ENCODE measurements at regions not wholly inside any gene's neighbourhood (a gene's known extent, or its start where the extent isn't known, plus 50 kb on each side); places are given as distances from the start of the nearest gene placed in this dataset.

- no peak for DNase-seq (ENCODE audit: low read depth)
These were observed 309.3 kb downstream of the CASP12 start for GRCh38 chr11:104588970-104589369.

- DNase-seq (ENCODE audit: low read depth): no peak
These were observed 309.8 kb downstream of the CASP12 start for GRCh38 chr11:104588446-104588845.

DNA sequence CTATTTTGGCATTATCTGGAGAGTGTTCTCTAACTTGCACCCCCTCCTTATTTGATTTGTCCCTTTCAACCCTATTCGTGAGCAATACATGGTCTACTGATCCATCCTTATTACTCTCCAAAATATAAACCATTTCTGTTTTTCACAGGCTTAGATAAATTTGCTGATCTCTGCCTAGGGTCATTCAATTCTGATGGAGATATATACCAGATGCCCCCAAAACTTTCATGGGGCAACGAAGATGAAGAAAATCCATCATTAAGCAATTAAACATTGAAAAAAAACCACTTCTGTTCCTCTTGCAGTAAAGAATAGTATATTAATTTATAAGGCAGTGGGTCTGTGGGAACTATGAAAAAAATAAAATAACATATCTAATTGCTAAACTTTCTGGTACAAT is 313.4 kb downstream of the CASP12 start:
- DNase-seq (ENCODE audit: low read depth): no peak

- no peak for DNase-seq (ENCODE audit: low read depth)
These were observed 314.4 kb downstream of the CASP12 start for GRCh38 chr11:104583857-104584256.

GRCh38 chr11:104582431-104582830 is 315.8 kb downstream of the CASP12 start:
- no peak for DNase-seq (ENCODE audit: low read depth)

- DNase-seq (ENCODE audit: low read depth): no peak
These were observed 316.8 kb downstream of the CASP12 start for GRCh38 chr11:104581246-104581980.

- no peak for DNase-seq (ENCODE audit: low read depth)
These were observed 324.7 kb downstream of the CASP12 start for GRCh38 chr11:104573441-104573990.

GRCh38 chr11:104572279-104572678 is 326.0 kb downstream of the CASP12 start:
- no peak for DNase-seq (ENCODE audit: low read depth)

GRCh38 chr11:104570078-104570701 is 328.1 kb downstream of the CASP12 start:
- DNase-seq (ENCODE audit: low read depth): no peak

- no peak for DNase-seq (ENCODE audit: low read depth)
These were observed 332.7 kb downstream of the CASP12 start for GRCh38 chr11:104565583-104565961.

DNA sequence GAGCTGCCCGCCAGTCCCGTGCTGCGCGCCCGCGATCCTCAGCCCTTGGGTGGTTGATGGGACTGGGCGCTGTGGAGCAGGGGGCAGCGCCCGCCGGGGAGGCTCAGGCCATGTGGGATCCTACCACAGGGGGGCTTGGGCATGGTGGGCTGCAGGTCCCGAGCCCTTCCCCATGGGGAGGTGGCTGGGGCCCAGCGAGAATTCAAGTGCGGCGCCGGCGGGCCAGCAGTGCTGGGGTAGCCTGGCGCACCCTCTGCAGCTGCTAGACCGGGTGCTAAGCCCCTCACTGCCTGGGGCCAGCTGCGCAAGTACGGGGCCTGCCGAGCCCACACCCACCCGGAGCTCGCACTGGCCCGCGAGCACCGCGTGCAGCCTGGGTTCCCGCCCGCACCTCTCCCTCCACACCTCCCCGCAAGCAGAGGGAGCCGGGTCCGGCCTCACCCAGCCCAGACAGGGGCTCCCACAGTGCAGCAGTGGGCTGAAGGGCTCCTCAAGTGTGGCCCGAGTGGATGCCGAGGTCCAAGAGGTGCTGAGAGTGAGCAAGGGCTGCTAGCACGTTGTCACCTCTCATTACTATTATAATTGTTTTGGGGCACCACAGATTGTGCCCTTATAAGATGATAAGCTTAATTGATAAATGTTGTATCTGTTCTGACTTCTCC is 333.2 kb downstream of the CASP12 start:
- no peak for DNase-seq (ENCODE audit: low read depth)

GRCh38 chr11:104556606-104557301 is 341.5 kb downstream of the CASP12 start:
- no peak for DNase-seq (ENCODE audit: low read depth)

GRCh38 chr11:104549019-104549418 is 349.2 kb downstream of the CASP12 start:
- DNase-seq (ENCODE audit: low read depth): no peak

- no peak for DNase-seq (ENCODE audit: low read depth)
These were observed 350.1 kb downstream of the CASP12 start for GRCh38 chr11:104547996-104548661.

DNA sequence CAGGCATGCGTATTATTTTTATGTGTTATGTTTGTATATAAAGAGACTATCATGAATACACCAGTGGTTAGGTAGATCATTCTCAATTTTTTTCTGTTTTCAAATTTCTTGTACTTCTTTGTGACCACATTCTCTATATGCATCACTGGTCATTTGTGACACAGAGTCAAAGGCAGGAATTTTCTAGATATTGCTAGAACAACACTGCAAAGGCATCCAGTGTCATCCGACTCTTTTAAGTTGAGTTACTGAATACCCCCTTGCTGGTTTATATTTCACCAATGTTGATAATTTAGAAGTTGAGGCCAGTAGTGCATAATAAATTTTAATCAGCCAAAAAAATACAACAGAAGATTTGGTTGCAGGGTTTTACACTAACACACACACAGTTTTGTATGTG is 351.8 kb downstream of the CASP12 start:
- DNase-seq (ENCODE audit: low read depth): no peak

DNA sequence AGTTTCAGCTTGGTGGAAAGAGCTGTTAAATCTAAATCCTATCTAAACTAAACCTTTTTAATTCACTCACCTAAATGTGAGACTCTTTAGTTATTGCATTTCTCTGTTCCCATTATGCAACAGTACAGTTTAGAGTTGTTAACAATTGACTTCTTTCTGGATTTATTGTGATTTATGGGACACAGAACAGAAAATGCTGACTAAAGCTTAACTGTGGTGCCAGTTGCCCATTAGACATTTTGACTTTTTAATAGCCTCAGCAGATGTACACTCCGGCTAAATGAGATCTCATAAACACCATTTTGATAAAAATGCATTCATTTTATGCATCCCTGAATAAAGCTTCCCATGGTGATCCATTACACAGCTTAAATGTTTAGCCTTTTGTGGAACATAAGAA is 356.6 kb downstream of the CASP12 start:
- DNase-seq (ENCODE audit: low read depth): no peak

GRCh38 chr11:104538313-104538712 is 359.9 kb downstream of the CASP12 start:
- DNase-seq (ENCODE audit: low read depth): no peak

DNA sequence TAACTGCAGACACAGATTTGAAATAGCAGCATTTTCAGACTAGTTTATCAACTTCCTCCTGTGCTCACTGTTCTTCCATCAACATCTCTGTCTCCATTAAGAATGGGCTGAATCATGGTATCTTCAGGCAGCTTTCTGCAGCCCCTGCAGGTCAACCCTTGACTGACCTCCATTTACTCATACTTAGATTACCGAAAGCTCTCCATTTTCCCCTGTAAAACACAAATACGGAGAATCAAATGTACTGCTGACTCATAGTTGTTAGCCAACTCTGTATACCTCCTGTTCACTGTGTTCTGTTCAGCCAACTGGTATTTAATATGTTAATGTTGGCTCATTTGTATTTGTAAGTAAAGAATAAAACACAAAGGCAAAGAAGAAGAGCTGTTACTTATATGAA is 364.0 kb downstream of the CASP12 start:
- no peak for DNase-seq (ENCODE audit: low read depth)

DNA sequence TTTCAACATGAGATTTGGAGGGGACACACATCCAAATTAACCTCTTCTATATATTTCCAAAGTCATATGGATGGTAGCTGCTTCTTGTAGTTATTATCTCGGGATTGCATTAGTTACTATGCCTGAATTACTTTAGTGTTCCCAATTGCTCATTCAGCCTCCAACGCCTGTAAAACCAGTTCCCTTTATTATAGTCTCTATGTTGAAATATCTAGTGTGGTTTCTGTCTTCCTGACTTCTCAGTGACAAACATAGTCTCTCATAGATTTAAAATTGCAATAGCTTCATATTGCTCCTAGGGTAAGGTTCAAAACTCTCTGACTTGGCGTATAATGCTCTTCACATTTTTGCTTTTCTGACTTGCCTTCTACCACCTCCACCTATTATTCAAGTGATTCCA is 366.4 kb downstream of the CASP12 start:
- no peak for DNase-seq (ENCODE audit: low read depth)

- no peak for DNase-seq (ENCODE audit: low read depth)
These were observed 367.1 kb upstream of the PDGFD start for GRCh38 chr11:104531075-104531474.

- no peak for DNase-seq (ENCODE audit: low read depth)
These were observed 366.0 kb upstream of the PDGFD start for GRCh38 chr11:104529906-104530305.

DNA sequence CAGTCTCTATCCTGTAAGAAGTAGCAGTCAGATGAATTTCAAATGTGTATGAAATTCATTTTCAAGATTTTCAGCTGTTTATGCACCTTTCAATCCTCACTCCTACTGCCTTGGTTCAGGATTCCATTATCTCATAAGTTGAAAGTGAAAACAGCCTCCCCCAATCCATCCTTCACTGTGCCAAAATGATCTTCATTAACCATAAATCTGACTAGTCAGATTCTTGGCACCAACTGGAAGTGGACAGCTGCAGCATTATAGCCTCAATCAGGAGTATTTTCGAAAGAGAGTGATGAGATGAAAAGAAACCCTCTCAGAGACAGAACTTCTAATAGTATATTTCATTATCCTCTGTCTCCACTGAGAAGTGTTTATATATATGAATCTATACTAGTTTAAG is 365.3 kb upstream of the PDGFD start:
- no peak for DNase-seq (ENCODE audit: low read depth)
